ENCODE measurements at regions not wholly inside any gene's neighbourhood (a gene's known extent, or its start where the extent isn't known, plus 50 kb on each side); places are given as distances from the start of the nearest gene placed in this dataset.

GRCh38 chrX:27924261-27924660 is 57.0 kb downstream of the DCAF8L1 start (continued):
- TF ChIP-seq ELF4 (CRISPR knock-in tag; IDR thresholded peaks at IDR 0.05; ENCODE audit: low read depth): no peak
- TF ChIP-seq ZSCAN18 (CRISPR knock-in tag; IDR thresholded peaks at IDR 0.05): no peak
- TF ChIP-seq GTF2I (CRISPR knock-in tag; conservative IDR thresholded peaks at IDR 0.05): no peak
- no peak for TF ChIP-seq ZNF281 (CRISPR knock-in tag; IDR thresholded peaks at IDR 0.05)
- no peak for TF ChIP-seq ATF6 (CRISPR knock-in tag; IDR thresholded peaks at IDR 0.05)

GRCh38 chrX:27918799-27919198 is 62.5 kb downstream of the DCAF8L1 start:
- ATAC-seq (no peak), DNase-seq (ENCODE audit: low spot score) (peak; percentile 9)
- TF ChIP-seq TP53 (CRISPR knock-in tag; IDR thresholded peaks at IDR 0.05): no peak
- no peak for TF ChIP-seq FOXJ3 (CRISPR knock-in tag; IDR thresholded peaks at IDR 0.05; ENCODE audit: borderline replicate concordance)
- TF ChIP-seq SP1 (CRISPR knock-in tag; conservative IDR thresholded peaks at IDR 0.05): no peak
- no peak for TF ChIP-seq HMGXB4 (CRISPR knock-in tag; IDR thresholded peaks at IDR 0.05)
- no peak for TF ChIP-seq ZNF281 (CRISPR knock-in tag; IDR thresholded peaks at IDR 0.05)
- TF ChIP-seq EMX1 (CRISPR knock-in tag; IDR thresholded peaks at IDR 0.05): no peak
- no peak for TF ChIP-seq ATF1 (CRISPR knock-in tag; IDR thresholded peaks at IDR 0.05)
- TF ChIP-seq ZNF416 (CRISPR knock-in tag; IDR thresholded peaks at IDR 0.05): no peak
- TF ChIP-seq USF1 (CRISPR knock-in tag; IDR thresholded peaks at IDR 0.05): no peak
- TF ChIP-seq JAZF1 (CRISPR knock-in tag; IDR thresholded peaks at IDR 0.05): no peak
- TF ChIP-seq AR (CRISPR knock-in tag; IDR thresholded peaks at IDR 0.05): no peak
- no peak for TF ChIP-seq NR1H2 (CRISPR knock-in tag; IDR thresholded peaks at IDR 0.05)
- no peak for TF ChIP-seq CBFB (CRISPR knock-in tag; IDR thresholded peaks at IDR 0.05; ENCODE audit: low read depth)
- TF ChIP-seq ESRRA (CRISPR knock-in tag; IDR thresholded peaks at IDR 0.05; ENCODE audit: borderline replicate concordance): no peak
- TF ChIP-seq ZBTB43 (CRISPR knock-in tag; IDR thresholded peaks at IDR 0.05): no peak
- TF ChIP-seq RELA (CRISPR knock-in tag; IDR thresholded peaks at IDR 0.05; ENCODE audit: borderline replicate concordance): no peak
- TF ChIP-seq GABPB1 (CRISPR knock-in tag; IDR thresholded peaks at IDR 0.05): no peak
- H3K27me3 Mint-ChIP-seq (ENCODE audit: low read depth): no peaks in the 10 kb centered on the region; the same call in 1 of the 2 replicates
- CTCF ChIA-PET: interaction anchor here (0.6 kb wide), 1 partner anchor 177 kb away, joined by 3 read pairs; no protein-coding TSS in a partner anchor
- POLR2A ChIA-PET: no interaction called here
- H3K4me3 Mint-ChIP-seq: no peak overlapping the region
- no peak overlapping the region for H3K27ac Mint-ChIP-seq
- H3K4me1 Mint-ChIP-seq: no peaks in the 10 kb centered on the region
- H3K9me3 Mint-ChIP-seq: no peaks in the 10 kb centered on the region
- H3K36me3 Mint-ChIP-seq: no peaks in the 10 kb centered on the region
